Dermis blood vessel endothelial cell (primary cell): ENCODE measurements at regions not wholly inside any gene's neighbourhood (a gene's known extent, or its start where the extent isn't known, plus 50 kb on each side); places are given as distances from the start of the nearest gene placed in this dataset.
"Not testable (repeated sequence)": the region's sequence is repeated elsewhere in the genome, so short reads cannot be mapped to it uniquely, and the experiment has no call there.

Experiments used
- DNase-seq: peaks from one replicate; pipeline ENCODE4 v3.0.0; 2010

GRCh38 chr6:139891471-139891870, 517.0 kb upstream of the CITED2 start:
- DNase-seq = no peak

DNA sequence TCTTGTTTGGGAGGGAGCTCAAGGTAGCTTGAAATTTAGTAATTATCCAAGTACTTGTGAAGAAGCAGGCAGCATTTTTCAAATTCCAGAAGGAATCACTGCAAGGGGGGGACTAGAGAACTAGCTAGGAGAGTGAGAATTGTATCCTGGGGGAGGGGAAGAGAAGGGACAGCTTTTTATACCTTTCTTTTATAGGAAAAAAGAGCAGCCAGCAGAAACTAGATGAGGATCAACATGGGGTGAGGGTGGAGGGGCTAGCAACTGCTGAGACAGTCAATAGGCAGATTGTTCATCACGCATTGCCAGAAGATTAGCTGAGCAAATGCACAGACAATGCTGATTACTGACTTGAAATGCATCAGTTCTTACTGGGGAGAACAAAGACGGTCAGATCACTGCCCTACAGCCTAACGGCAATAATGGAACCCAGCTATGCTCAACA, 514.3 kb upstream of the CITED2 start:
- no peak for DNase-seq

- no peak for DNase-seq
Measured at GRCh38 chr6:139887275-139887674, 512.8 kb upstream of the CITED2 start.

GRCh38 chr6:139886396-139886795, 511.9 kb upstream of the CITED2 start:
- DNase-seq = peak; percentile 20

- no peak for DNase-seq
Measured at GRCh38 chr6:139885909-139886308, 511.5 kb upstream of the CITED2 start.

GRCh38 chr6:139883776-139884175, 509.3 kb upstream of the CITED2 start:
- DNase-seq = no peak

DNA sequence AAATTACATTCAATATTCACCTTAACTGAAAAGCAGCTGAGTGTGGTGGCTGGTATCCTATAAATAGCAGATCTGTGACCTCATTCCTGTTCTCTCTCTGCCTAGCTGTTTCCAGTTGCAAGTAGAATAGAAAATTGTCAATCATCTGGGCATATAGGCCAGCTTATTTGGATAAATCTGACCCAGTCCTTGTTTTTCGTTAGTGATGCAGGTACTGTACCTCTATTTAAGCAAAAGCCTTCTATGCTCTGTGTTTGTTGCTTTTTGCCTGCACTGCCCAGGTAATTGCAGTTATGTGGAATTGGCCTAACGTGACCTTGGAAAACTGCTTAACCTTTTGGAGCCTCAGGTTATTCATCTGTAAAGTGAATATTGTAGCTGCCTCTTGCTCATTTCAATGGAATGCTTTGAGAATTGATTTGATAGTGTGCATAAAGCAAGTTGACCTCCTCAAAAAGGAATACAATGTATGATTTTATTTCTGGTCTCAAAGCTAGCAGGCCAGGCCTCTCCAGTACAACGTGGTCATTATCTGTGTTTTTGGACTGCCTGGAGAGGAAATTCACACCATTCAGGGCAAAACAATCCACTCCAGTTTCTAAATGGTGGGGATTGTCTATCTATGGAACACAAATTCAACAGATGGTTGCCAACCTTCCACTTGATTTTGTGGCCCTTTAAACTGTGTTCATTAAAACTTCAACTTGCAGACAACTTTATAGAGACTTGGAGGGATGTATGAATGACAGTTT, 508.7 kb upstream of the CITED2 start:
- peak; percentile 56 for DNase-seq

DNA sequence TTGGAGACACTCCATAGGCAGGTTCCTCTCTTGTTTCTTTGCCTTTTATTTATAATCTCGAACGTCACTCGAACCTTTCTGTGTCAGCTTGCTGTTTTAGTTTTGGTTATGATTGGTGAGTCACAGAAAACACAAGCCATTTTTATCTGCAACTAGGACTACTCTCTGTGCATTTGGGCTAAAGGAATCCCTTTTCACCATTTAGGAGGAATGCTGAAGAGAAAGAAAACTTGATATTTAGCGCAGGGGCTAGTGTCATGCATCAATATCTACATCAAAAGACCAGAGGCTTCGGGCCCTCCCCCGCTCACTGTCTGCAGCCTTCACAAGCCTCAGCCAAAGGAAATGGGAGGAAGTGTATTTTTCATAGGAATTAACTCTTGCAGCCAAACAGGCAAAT, 507.8 kb upstream of the CITED2 start:
- DNase-seq = peak; percentile 55

GRCh38 chr6:139881728-139882211, 507.3 kb upstream of the CITED2 start:
- peak; percentile 72 for DNase-seq

- no peak for DNase-seq
Measured at GRCh38 chr6:139881236-139881635, 506.8 kb upstream of the CITED2 start.

GRCh38 chr6:139879823-139880356, 505.4 kb upstream of the CITED2 start:
- peak; percentile 15 for DNase-seq

DNA sequence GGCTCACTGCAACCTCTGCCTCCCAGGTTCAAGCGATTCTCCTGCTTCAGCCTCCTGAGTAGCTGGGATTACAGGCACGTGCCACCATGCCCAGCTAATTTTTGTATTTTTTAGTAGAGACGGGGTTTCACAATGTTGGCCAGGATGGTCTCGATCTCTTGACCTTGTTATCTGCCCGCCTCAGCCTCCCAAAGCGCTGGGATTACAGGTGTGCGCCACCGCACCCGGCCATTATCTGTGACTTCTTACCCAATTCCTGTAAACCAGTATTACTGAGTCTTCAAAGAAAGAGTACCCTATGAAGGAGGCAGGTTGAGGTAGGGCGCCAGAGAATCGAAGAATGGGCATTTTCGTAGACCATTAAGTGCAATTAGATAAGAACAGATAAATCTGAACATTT, 504.8 kb upstream of the CITED2 start:
- DNase-seq = not testable (repeated sequence)

GRCh38 chr6:139877828-139878405, 503.5 kb upstream of the CITED2 start:
- DNase-seq = no peak

DNA sequence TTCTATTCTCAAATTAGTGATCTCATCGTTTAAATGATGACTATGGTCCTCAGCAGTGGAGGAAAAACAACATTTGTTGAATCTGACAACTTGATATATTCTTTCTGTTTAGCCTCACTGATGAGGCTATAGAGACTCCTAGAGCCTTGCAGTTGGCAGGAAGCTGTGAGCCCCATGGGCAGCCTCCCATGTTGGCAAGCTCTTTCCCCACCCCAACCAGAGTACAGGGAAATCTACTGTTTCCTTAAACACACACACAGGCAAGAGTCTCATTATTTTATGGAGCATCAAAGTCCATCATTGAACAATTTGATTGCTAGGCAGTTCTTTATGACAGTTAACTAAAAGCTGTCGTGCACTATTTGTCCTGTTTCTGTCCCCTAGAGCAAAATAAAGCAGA, 498.2 kb upstream of the CITED2 start:
- DNase-seq = no peak

DNA sequence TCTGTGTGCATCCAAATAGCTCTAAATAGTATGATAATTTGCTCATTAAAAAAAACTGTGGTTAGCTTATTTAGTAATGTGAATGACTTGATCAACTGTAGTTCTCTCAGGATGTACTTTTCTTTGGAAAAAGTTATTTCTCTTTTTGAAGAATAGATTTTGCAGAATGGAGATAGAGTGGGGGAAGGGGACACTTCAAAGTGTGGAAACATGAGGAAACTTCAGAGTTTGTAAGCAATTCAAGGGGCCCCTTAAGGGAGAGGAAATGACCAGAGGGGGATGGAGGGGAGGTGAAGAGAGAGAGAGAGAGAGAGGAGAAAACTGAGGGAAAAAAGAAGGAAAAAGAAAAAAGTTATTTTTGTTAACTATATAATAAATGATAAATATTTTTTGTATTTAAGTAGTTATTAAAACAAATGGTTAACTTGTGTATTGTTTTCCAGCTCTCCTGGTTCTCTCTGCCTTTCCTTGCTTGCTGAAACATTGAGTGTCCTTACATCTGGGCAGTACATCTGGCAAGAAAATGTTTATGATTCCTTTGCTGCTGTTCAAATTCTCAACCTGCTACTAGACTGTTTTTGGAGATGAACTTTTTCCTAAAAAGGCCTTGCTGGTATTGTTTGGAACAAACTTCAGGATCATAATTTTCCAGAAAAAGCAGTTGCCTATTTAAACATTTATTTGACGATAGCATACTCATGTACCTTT, 497.5 kb upstream of the CITED2 start:
- DNase-seq = no peak

GRCh38 chr6:139871165-139871710, 496.8 kb upstream of the CITED2 start:
- DNase-seq = no peak

- no peak for DNase-seq
Measured at GRCh38 chr6:139868576-139868975, 494.1 kb upstream of the CITED2 start.

GRCh38 chr6:139863964-139864363, 489.5 kb upstream of the CITED2 start:
- no peak for DNase-seq

- DNase-seq = no peak
Measured at GRCh38 chr6:139863346-139863745, 488.9 kb upstream of the CITED2 start.

- DNase-seq = no peak
Measured at GRCh38 chr6:139862311-139862710, 487.9 kb upstream of the CITED2 start.

GRCh38 chr6:139860203-139860602, 485.8 kb upstream of the CITED2 start:
- DNase-seq = no peak

GRCh38 chr6:139858429-139858828, 484.0 kb upstream of the CITED2 start:
- DNase-seq = no peak

DNA sequence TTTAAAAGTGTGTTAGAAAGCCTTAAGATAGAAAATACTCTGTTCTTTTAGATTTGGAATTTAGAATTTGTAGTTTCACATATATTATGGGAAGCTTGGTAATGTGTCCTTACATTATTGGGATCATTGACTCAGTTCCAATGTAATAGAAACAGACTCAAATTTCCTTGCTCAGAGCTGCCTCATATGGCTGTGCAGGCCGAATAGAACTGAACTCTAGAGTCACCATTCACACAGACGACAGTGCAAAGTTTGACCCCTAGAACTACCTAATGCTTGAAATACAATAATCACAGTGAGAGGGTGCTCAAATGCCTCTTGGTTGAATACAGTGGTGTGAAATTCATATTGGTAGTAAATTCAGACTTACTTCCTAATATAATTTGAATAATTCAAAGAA, 482.7 kb upstream of the CITED2 start:
- no peak for DNase-seq
